Hepatic stellate cell (primary cell): ENCODE measurements at regions not wholly inside any gene's neighbourhood (a gene's known extent, or its start where the extent isn't known, plus 50 kb on each side); places are given as distances from the start of the nearest gene placed in this dataset.
"Not testable (repeated sequence)": the region's sequence is repeated elsewhere in the genome, so short reads cannot be mapped to it uniquely, and the experiment has no call there.

Source experiments
- DNase-seq: peaks from one replicate; pipeline ENCODE4 v3.0.0; 2011; ENCODE audit warnings: low spot score

DNA sequence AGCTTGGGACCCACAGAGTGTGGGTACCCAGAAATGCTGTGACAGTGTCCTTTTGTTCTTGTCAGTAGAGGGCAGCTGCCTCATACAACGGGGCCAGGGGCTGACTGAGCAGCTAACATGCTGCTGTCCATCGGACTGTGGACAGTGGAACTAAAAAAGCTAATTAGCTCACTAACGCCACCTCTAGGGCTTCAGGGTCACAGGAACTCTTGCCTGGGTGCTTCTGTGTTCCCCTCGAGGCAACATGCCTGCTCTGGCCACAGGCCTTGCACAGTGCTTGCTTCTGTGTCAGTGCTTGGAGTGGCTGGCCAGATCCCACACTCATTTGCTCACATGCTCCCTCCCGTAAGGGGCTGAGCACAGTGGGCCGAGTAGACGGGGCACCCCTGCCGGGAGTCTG lies 377.0 kb downstream of the OLFM4 start:
- DNase-seq: no peak

DNA sequence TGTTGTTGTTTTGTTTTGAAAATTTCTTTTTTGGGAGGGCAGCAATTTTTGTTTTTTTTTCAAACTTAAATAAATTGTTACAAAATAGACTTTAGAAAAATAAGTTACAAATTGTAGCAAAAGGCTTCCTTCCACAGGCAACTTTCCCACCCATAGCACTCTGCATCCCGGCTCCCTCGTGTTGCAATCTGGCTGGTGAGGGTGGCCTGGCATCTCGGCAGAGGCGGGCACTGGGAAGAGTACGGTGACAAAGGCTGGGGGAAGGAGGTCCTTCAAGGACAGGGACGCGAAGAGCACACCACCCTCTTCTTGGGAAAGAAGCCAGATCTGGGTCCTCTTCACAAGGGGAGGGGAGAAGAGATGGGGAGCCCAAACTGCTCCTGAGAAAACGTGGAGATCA lies 379.7 kb downstream of the OLFM4 start:
- no peak for DNase-seq

DNA sequence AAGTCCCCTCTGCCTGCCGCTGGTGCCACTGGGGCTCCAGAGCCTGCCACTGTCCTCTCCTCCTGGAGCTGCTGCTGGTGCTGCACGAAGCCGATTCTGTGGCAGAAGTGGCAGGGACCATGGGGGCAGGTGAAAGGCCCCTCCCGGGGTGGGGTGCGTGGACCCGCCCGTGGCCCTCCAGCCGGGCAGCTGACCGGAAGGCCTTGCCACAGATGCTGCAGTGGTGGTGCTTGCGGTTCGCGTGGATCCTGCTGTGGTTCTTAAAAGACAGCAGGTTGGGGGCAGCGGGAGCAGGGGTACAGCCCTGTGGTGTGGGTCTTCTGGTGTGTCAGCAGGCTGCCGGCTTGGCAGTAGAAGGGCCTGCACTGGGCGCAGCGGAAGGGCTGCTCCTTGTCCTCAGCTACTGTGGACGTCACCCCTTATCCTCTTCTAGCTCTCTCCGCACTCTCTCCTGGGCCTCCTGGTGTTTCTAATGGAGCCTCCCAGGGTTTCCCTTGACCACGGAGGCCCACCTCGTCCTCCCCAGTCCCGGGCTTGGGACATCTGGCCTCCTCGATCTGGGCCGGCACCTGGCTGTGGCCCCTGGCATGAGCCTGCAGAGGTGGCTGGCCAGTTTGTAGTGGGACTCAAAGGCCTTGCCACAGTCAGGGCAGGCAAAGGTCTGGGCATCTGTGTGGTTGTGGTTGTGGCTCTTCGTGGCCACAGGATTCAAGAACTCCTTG lies 380.4 kb downstream of the OLFM4 start:
- no peak for DNase-seq

DNA sequence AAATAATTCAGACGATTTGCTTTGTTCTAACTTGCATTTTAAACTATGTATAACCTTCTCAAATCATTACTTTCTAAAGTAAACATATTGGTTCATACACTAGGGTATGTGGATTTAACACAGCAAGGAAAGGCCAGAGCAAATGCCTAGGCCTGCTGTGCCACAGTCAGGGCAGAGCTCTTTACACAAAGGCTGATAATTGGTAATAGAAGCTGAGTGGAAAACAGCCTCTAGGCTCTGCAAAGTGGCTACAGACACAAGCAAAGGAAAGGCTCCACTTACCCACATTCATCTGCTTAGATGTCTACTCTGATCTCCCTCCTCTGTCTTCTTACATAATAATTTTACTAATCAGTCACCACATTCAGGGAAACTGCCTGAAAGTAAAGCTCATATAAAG lies 382.9 kb downstream of the OLFM4 start:
- no peak for DNase-seq

DNA sequence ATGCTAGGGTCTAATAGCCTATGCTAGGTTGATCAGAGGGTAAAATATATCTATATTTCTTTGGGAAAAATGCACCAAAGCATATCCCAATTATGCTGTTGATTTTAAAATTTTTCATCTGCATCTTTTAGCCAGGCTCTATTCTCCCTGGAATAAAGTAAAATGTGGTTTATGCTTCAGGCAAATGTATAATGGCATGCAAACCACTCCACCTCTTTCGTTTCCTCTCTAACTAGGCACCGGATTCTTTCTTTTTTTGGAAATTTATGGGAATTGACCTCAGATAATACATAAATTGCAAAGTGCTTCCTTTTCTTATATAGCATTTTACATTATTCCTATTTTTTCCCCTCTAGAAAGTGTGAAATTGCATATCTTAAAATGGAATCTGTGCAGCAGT lies 386.5 kb downstream of the OLFM4 start:
- no peak for DNase-seq

DNA sequence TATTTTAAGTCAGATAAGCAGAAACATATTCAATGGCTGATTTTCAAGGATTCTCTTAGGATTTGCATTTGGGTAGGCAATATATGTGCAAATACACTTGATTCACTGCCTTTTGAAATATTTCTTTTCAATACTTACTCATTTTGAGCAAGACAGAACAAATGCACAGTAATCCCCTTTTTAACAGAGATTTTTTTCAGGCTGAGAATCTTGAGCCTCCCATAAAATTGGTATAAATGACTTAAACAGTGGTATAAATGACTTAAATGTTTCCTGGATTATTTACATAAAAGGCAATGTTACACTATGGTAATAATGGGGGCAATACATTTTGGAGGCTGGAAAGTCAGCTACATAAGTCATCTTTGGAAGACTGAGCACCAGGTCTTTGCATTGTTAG lies 389.0 kb downstream of the OLFM4 start:
- DNase-seq: no peak

DNA sequence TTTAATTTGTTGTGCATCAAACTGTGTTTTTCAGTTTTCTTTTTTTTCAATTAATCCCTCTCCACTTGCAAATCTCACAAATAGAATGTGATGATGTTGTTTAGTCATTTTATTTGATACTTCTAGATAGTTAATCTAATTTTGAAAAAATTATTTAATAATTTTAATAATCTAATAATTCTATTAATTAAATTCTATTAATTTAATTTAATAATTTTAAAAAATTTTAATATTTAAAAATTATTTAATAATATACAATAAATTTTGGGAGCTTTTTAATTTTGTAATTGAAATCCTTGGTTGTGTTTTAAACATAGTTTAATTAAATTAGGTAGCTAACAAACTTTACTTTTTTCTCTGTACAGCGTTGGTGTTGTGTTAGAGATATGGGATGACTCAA lies 393.8 kb downstream of the OLFM4 start:
- no peak for DNase-seq

DNA sequence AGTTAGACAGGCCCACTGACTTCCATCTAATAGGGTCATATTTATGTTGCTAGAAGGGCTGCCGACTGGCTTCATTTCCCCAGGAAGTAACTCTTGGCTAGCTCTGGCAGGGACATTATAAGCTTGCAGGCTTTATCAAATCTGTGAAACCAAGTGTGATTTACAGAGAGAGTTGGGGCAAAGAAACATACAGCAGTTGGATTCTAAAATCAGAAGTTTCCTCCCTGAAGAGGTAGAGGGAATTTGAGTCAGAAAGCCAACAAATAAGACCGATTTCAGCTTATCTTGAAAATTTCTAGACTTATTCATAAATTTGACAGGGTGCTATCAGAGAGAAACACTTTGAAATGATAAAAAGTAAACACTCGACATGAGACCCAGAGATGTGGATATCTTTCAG lies 407.8 kb downstream of the OLFM4 start:
- DNase-seq: no peak

DNA sequence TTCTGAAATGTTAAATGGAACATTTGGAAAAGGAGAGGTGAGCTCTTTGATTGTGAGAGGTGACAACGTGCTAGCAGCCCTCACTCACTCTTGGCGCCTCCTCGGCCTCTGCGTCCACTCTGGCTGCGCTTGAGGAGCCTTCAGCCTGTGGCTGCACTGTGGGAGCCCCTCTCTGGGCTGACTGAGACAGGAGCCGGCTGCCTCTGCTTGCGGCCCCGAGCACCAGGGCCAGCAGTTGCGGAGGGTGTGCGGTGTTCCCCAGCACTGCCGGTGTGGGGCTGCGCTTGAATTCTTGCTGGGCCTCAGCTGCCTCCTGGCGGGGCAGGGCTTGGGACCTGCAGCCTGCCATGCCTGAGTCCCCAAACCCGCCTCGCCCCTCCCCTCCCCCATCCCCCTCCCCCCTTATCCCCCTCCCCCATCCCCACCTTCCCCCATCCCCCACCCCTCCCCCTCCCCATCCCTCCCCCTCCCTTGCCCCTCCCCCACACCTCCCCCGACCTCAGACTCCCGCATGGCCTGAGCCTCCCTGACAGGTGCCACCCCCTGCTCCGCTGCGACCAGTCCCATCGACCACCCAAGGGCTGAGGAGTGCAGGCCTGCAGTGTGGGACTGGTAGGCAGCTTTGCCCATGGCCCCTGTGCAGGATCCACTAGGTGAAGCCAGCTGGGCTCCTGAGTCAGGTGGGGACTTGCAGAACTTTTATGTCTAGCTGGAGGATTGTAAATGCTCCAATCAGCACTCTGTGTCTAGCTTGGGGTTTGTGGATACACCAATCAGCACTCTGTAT lies 411.0 kb downstream of the OLFM4 start:
- DNase-seq: no peak

DNA sequence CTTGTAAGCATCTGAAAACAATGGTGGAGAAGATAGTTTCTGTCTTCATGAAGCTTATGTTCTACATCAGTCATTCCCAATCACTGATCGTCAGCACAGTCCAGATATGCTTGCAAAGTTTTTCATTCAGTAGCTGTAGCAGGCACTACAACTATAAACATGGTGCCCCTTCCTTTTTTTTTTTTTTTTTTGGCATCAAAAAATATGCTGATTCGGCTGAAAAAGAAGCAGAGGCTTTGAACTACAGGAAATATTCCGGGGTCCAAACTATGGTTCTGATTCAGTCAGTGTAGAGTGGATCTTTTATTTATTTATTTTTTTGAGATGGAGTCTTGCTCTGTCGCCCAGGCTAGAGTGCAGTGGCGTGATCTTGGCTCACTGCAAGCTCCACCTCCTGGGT lies 414.4 kb downstream of the OLFM4 start:
- no peak for DNase-seq

DNA sequence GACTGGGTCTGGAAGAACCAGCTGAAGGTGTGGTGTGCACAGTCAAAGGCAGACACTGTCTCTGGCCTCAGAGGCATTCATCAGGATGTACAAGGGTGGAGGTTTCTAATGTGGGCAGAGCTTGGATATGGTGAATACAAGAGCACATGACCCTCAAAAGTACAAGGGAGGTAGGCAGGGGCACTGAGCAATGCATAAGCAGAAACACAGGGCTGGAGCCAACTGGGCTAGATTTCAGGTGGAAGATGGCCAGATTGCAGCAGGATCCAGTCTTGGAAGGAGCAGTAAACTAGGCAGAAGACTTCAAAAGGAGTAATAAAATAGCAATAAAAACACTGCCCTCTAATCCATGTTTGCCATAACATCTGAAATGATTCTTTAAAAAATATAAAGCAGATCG lies 417.1 kb downstream of the OLFM4 start:
- no peak for DNase-seq

DNA sequence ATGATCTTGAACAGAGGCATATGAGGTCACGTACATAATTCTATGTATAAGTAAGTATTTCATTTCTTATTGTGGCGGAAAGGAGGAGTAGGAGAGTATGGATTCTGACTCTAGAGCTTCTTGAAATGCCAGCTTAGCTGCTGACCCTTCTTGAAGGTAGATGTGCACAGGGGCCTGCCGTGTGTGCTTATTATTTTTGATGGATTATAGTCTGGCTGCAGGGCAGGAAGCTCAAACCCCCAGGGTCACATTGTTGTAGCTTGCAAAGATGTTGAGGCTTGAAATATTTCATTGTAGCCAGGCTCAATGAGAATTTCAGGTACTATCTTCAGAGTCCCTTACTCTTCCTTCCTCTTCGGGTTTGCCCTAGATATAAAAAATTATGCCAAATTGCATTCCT lies 418.8 kb downstream of the OLFM4 start:
- DNase-seq: no peak

DNA sequence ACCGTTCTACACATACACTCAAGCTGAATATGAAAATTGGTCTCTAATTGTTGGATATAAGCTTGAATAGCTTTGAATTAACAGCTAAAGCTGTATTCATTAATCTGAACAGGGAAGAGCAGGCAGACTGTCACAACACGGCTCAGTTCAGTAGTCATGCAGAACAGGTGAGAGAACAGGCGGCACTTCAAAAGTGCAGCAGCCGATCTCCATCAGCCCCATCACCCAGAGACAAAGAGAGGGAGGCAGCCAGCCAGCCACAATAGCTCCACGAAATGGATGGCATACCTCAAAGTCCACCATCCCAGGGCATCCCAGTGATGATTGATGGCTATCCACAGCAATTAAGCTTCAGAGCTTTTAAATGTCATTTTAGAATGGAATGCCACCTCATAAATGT lies 419.2 kb downstream of the OLFM4 start:
- no peak for DNase-seq

DNA sequence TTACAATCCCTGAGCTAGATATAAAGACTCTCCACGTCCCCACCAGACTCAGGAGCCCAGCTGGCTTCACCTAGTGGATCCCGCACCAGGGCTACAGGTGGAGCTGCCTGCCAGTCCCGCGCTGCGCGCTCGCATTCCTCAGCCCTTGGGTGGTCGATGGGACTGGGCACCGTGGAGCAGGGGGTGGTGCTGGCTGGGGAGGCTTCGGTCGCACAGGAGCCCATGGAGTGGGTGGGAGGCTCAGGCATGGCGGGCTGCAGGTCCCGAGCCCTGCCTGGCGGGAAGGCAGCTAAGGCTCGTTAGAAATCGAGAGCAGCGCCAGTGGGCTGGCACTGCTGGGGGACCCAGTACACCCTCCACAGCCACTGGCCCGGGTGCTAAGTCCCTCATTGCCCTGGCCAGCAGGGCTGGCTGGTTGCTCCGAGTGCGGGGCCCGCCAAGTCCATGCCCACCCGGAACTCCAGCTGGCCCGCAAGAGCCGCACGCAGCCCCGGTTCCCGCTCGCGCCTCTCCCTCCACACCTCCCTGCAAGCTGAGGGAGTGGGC lies 423.7 kb downstream of the OLFM4 start:
- not testable (repeated sequence) for DNase-seq

DNA sequence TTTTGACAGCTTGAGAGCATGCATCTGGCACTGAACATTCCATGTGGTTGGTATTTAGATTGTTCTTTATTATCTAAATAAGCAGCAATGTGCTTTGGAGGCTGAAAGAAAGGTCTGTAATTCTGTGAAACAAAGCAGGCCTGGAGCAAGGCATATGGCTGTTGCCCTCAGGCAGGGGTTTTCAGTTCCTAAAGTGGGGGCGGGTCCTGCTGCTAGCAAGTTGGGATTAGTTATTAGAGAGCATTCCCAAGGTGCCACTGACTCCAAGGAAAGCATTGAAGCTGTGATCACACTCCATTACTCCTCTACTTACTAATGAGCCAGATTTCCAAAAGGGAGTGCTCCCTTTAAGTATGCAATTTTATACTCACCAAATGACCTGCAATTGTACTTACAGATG lies 432.2 kb downstream of the OLFM4 start:
- no peak for DNase-seq

DNA sequence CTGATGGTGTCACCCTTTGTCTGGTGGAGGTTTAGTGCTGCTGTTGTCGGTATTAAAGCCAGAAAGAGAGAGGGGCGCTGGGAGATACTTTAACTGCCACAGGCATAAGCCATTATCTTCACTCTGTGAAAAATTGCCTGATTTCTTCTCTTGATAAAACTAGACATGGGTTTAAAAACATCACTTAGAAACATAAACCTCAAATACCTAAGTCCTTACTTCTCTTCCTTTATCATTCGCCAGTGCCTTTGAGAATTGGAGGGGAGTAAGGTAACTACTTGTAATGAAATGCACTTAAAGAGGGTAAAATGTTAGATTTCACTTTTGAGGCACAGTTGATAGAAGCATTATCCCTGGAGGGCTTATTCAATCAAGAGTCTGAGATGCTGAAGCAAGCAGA lies 434.5 kb downstream of the OLFM4 start:
- no peak for DNase-seq

DNA sequence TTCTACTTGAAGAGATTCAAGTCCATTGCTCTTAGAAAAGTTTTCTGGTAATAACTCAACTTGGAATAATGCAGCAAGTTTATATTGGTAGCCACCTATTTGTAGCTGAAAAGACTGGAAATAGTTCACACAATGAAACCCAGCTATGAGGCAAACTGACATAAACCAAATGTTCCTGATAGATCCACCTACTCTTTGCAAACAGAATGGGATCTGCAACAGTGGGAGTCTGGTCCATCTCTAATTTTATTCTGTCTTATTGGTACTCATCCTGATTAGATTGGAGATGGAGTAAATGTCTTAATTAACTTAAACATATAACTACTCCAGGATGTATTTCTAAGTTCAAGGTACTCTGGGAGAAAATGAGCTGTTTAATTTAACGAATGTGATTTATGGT lies 438.0 kb downstream of the OLFM4 start:
- no peak for DNase-seq

DNA sequence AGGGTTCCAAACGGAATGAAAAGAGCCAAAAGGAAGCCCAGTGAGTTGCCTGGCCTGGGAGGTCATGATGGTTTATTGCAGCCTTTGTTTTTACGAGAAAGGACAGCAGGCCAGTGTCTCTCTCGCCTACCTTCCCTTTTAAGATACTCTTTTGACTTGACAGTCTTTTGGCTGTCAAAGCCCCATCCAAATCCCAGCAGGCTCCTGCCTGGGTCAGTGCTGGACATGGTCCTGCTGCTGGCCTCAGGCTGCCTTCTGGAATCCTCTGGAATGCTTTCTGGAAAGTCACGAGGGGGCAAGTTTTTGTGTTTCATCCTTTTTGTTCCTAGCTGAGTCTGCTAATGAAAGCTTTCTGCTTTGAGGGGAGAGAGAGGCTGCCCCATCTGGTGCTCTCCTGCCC lies 444.8 kb downstream of the OLFM4 start:
- DNase-seq: no peak

DNA sequence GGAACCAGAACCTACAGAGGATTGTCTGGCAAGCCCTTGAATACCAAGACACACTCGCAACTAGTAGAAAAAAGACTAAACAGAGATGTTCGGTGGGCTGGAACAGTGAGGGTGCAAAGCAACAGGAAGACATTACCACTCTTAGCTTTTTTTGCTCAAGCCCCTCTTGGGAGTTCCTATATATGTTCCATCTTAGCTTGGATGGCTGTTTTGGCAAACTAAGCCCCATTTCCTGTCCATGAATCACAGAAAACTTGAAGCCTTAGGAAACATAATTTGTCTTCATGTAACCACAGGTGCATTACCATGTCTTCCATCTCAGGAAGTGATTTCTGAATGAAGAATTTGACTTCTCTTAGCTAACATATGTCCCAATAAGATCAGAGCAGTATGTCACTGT lies 446.3 kb downstream of the OLFM4 start:
- DNase-seq: no peak

DNA sequence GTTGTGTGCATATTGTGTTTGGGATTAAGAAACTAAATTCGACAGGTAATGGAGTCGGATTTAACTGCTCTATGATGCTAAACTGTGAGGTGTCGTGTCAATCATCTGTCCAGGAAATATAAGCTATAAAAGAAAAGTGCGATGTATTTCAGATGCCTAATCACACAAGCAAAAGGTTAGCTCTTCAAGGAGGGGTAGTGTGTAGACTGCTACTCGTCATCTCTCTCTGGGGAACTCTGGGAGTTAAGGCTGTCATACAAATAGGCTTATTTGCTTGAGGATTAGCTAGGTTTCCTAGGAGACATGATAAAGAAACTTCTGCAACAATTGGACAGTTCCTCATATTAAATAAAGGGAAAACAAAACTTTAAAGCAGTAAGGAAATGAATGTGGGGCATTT lies 462.1 kb downstream of the OLFM4 start:
- no peak for DNase-seq

DNA sequence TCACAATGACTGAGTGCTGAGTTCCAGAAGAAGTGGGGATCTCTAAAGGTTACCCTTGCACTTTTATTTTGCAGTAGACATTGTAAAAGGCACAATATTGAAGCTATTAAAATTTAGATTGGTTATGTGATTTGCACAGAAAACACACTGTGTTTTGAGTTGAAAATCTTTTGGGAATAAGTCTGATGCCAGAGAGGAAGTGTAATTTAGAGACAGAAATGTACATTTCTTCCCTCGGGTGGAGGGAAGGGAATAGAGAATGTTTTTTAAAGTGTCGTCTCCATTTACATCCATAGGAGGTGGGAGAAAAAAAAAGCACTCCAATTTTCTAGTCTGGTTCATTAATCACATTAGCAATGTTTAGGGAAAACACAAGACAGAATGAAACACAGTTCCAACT lies 465.8 kb downstream of the OLFM4 start:
- no peak for DNase-seq

DNA sequence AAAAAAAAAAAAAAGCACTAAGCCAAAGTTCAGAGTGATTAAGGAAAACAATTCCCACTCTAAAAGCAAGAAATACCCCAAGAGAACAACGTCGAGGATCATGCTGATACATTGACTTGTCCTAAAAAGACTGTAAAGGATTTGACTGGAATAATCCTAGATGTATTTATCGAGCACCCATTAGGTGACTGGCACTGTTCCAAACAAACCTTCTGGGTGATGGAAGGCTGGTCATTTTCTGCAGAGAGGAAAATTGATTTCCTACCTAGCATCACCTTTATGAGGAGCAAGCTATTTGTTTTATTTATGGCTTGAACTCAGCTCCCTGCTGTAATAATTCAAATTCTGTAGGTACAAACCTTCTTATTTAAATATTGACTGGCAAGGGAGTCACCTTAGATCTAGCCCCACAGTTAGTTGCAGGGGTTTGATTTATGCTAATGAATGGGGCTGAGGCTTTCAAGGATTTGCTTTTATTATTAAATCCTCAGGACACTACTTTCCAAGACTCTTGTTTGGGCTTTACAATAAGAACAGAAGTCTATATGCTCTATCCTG lies 471.0 kb downstream of the OLFM4 start:
- no peak for DNase-seq

DNA sequence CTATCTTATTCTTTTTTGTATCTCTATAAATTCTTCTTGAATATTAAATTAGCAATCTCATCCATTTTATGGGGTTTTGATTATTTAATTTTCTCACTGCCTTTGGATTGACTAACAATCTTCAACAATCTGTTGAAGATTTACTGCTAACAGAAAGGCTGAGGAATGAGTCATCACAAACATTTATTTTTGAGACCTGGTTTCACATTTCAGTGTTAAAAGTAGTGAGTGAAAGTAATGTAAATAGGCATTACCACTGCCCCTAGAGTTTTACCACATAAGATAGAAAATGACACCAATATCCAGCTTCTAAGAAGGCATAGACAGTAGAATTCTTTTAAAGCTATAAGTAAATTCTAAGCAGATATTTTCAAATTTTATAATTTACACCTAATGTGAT lies 472.8 kb downstream of the OLFM4 start:
- DNase-seq: no peak
